NOMO-1 (cell line): ENCODE measurements at regions not wholly inside any gene's neighbourhood (a gene's known extent, or its start where the extent isn't known, plus 50 kb on each side); places are given as distances from the start of the nearest gene placed in this dataset.
A peak's percentile ranks its signal among the peaks of the same experiment; 100 is the strongest.

ENCODE experiments used
- DNase-seq, 2 experiments: peaks; one replicate each; lab custom pipeline; 2025; ENCODE audit not compliant: unreplicated experiment in 2 of 2; lab: John Stamatoyannopoulos, UW

GRCh38 chr11:8340296-8340695, 76.6 kb upstream of the LMO1 start:
- peak; percentile 70 to 79 for DNase-seq

- DNase-seq = no peak
Measured at GRCh38 chr11:8339592-8340022, 75.9 kb upstream of the LMO1 start.

GRCh38 chr11:8338138-8338537, 74.5 kb upstream of the LMO1 start:
- DNase-seq = no peak

- no peak for DNase-seq
Measured at GRCh38 chr11:8337130-8337795, 73.6 kb upstream of the LMO1 start.

GRCh38 chr11:8336356-8337129, 72.9 kb upstream of the LMO1 start:
- DNase-seq = no peak

- DNase-seq = no peak
Measured at GRCh38 chr11:8335683-8336082, 72.0 kb upstream of the LMO1 start.

- DNase-seq = no peak
Measured at GRCh38 chr11:8335186-8335585, 71.5 kb upstream of the LMO1 start.

- DNase-seq = peak; percentile 13 to 22
Measured at GRCh38 chr11:8333811-8334401, 70.2 kb upstream of the LMO1 start.

- no peak for DNase-seq
Measured at GRCh38 chr11:8333376-8333775, 69.7 kb upstream of the LMO1 start.

- no peak for DNase-seq
Measured at GRCh38 chr11:8332891-8333290, 69.2 kb upstream of the LMO1 start.

- peak; percentile 63 to 78 for DNase-seq
Measured at GRCh38 chr11:8332196-8332595, 68.5 kb upstream of the LMO1 start.

GRCh38 chr11:8331767-8332166, 68.1 kb upstream of the LMO1 start:
- no peak for DNase-seq

GRCh38 chr11:8330896-8331295, 67.2 kb upstream of the LMO1 start:
- DNase-seq = no peak

- DNase-seq = no peak
Measured at GRCh38 chr11:8330404-8330803, 66.7 kb upstream of the LMO1 start.

GRCh38 chr11:8329847-8330361, 66.2 kb upstream of the LMO1 start:
- DNase-seq = no peak

- no peak for DNase-seq
Measured at GRCh38 chr11:8329336-8329735, 65.7 kb upstream of the LMO1 start.

- peak; percentile 87 for DNase-seq
Measured at GRCh38 chr11:8328848-8329330, 65.2 kb upstream of the LMO1 start.

GRCh38 chr11:8328231-8328794, 64.6 kb upstream of the LMO1 start:
- DNase-seq = no peak

GRCh38 chr11:8327761-8328192, 64.1 kb upstream of the LMO1 start:
- DNase-seq = peak; percentile 21 to 32

- DNase-seq = no peak
Measured at GRCh38 chr11:8326337-8326736, 62.7 kb upstream of the LMO1 start.
